HT1080 (cell line): ENCODE measurements at regions not wholly inside any gene's neighbourhood (a gene's known extent, or its start where the extent isn't known, plus 50 kb on each side); places are given as distances from the start of the nearest gene placed in this dataset.
A peak's percentile ranks its signal among the peaks of the same experiment; 100 is the strongest.
"Not testable (repeated sequence)": the region's sequence is repeated elsewhere in the genome, so short reads cannot be mapped to it uniquely, and the experiment has no call there.

Source experiments
- DNase-seq: peaks from one replicate; pipeline ENCODE4 v3.0.0-alpha.2; 2015; ENCODE audit warnings: low read depth

DNA sequence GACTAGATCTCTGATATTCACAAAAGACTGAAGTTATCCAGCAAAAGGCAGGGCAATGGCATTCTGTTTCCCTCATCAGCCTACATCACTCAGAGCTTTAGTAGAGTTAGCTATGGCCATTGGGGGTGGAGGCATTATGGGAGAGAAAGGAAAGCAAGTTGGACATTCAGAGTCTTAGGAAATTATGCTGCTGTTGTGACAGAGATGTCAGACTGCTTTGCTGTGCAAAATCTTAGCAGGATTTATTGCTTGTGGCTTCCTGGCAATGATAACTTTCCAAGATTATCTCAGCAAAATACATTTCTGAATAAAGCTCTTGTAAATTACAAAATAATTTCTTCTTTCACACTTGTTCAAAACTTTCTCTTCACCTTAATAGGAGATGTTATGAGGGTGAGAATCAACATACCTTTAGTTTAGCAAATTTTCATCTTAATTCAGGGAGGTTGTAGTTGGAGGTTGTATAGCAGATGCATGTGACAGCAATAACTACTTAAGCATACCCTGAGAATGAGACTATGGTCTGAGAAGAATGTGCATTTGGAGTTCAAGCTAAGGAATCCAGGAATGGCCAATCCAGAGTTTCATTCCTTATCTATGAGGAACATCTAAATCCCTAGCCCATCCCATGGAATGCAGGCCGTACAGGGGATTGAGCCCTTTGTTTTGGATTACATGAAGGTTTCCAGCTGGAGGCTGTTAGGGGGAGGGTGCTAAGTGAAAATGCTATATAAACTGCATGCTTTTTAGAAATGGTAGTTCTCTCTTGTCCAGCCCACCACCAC lies 179.8 kb downstream of the HAO1 start:
- DNase-seq: no peak

DNA sequence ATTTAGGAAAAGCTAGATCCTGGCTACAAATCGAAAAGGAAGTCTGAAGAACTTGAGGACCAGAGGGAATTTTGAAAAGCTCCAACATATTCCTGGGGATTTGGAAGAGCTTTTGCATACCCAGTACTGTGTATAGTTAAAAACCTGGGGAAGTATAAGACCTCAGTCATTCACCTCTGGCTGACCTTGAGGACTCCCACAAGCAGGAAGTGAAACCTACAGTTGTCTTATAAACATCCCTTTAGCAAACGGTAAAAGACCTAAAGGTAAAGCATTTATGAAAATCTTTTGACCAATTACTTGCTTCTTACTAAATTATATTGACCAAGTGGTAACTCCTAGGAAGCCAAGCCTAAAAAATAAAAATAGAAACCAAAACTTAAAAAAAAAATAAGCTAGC lies 175.0 kb downstream of the HAO1 start:
- DNase-seq: no peak

DNA sequence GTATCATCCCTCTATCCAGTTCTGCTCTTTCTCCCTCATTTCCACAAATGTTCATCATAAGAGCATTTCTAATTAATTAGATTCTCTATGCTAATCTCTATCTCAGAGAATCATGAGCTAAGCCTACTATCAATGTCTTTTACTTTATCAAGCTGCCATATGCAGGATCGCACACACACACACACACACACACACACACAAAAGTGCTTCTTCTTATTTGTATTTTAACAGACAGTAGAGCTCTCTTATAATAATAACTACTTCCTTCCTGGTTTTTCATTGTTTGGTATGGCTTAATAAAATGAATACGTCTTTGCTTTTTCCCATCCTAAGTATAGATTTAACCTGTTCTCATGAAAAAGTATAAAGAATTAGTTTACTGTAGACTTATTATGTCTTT lies 170.2 kb downstream of the HAO1 start:
- no peak for DNase-seq

DNA sequence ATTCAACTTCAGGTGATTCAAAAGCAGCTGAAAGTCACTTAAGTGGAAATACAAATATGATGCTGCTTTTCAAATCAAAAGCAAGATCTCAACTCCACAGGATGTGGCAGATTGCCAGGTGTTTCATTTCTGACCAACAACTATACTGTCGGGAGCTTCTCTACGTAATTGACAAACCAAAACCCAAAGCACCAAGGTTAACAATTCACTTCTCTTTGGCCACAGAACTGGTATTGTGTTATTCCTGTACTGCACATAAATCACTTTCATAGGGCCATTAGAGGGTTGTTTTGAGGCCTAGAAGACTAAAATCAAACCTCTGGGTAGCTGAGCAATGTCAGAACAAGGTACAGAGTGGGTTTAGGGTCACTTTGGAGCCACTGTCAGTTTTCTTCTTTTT lies 169.7 kb downstream of the HAO1 start:
- no peak for DNase-seq

DNA sequence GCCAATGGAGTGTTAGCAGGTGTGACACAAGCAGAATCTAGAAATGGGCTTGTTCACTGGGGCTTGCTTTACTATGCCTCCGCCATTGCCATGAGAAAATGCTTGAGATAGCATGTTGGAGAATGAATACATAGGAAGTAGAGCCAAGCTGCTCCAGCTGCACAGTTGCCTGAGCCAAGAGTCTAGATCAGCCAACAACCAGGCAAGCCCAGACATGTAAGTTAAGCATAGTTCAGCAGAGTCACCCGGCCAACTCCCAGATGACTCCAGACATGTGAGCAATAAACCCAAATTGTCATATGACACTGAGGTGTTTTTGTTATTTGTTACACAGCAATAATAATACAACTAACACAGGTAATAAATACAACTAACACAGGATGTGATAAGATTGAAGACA lies 167.9 kb downstream of the HAO1 start:
- peak; percentile 31 for DNase-seq

DNA sequence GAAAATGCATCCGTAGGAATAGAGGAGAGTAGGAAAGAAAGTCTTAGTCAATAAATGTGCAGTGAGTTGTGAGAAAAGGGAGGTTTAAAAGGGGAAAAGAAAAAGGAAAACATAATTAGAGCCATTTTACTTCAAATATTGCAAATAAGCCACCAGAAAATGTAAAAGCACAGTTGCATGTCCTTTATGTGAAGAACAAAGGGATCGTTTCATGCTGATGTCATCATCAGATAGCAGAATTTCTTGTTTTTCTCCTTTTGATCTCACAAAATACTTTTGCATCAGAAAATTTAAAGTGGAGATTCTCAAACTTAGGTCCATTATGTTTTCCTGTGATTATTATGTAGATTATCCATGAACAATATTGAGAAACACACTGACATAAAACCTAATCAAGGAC lies 166.7 kb downstream of the HAO1 start:
- DNase-seq: no peak

DNA sequence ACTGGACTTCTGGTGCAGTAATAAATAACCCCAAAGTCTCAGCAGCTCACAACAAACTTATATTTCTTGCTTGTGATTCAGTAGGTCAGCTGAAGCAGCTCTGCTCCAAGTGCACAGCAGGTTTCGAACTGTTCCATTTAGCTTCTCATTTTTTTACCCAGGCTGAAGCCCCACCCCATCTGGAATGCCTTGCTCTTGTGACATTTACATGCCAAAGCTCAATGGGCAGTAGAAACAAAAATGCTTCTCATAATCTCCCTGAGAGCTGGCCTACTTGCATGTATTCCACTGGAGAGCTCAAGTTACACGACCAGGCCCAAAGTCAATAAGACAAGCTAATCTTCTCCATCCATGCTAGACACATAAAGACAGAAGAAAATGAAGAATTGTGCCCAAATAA lies 165.2 kb downstream of the HAO1 start:
- DNase-seq: no peak

DNA sequence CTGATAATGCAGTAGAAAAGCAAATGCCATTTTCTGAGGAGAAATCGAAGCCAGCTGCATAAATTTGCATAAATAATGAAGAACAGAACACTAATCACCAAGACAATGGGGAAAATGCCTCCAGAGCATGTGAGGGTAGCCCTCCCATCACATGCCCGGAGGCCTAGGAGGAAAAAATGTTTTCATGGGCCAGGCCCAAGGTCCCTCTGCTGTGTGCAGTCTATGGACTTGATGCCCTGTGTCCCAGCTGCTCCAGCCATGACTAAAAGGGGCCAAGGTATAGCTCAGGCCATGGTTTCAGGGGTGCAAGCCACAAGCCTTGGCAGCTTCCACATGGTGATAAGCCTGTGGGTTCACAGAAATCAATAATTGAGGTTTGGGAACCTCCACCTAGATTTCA lies 164.1 kb downstream of the HAO1 start:
- DNase-seq: no peak

DNA sequence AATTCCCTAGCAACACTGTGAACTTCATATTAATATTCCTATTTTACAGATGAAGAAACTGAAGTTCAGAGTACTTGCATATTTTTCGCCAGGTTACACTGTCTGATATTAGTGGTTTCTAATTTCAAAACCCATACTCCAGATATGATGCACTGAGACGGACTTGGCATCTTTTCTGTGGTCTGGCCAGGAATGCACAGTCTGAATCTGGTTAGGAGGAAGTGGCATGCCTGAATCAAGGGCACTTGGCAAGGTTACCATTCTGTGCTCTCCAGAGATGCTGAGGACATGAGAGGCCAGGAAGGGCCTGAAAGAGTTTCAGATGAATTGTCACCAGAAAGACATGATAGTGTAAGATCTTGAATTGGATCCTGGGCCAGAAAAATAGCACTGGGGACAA lies 150.1 kb downstream of the HAO1 start:
- peak; percentile 82 for DNase-seq

DNA sequence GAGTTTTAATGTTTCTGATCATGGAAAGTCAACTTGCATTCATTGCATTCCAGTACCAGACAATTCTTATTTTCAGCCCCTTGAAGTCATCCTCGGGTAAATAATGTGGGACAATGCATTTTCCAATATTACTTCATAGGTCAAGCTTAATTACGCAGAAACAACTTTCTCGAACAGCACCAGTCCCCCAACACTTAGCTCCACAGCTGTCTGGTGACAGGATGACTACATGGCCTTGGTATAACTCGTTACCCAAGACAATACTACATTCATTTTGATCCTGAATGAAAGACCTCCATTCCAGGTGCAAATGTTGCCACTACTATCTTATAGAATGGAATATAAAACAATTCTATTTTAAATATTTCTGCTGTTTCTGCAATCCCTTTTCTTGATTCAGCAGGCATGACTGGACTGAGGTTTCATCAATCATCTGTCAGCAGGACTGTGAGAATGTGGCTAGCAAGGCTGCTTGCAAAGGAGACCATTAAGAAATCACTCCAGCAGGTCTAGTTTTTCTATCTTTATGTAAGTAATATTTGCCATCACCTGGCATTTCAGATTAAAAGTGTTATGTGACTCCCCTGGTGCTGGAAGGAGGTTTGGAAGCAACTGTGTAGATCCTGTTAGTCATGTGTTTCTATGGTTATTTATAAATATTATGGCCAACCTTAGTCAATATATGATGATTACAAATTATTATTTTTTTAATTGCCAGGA lies 147.9 kb downstream of the HAO1 start:
- DNase-seq: peak; percentile 11

DNA sequence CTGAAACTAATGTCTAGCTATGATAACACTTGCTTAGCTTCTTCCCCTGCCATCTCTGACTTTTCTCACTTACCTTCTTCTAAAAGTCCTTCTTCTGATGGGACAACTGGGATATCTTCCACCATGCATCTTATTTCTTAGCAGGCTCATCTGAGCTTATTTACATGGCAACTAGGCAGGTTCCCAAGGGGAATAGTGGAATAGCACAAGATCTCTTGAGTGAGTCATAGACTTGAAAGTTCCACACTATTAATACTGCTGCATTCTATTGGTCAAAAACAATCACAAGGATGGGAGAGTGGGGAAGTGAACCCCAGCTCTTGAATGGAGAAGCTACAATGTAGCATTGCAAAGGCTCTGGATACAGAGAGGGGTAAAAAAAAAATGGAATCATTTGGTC lies 142.1 kb downstream of the HAO1 start:
- peak; percentile 15 for DNase-seq

DNA sequence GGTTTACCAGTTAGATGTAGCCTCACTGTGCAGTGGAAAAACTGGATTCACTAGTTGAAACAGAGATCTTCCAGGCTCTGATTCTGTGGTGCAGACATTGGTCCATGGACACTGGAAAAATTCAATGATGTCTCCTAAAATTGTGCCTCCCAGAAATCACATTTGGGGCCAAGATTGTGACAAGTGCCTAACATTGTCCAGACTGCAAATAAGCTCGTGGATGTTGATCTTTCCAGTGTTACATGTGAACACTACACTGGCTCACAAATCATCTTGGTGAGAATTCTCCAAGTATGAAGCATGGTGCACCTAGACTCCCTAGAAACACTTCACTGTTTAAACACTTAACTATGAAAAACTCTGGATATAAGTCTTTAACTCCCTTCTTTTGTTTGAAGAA lies 140.4 kb downstream of the HAO1 start:
- DNase-seq: no peak

DNA sequence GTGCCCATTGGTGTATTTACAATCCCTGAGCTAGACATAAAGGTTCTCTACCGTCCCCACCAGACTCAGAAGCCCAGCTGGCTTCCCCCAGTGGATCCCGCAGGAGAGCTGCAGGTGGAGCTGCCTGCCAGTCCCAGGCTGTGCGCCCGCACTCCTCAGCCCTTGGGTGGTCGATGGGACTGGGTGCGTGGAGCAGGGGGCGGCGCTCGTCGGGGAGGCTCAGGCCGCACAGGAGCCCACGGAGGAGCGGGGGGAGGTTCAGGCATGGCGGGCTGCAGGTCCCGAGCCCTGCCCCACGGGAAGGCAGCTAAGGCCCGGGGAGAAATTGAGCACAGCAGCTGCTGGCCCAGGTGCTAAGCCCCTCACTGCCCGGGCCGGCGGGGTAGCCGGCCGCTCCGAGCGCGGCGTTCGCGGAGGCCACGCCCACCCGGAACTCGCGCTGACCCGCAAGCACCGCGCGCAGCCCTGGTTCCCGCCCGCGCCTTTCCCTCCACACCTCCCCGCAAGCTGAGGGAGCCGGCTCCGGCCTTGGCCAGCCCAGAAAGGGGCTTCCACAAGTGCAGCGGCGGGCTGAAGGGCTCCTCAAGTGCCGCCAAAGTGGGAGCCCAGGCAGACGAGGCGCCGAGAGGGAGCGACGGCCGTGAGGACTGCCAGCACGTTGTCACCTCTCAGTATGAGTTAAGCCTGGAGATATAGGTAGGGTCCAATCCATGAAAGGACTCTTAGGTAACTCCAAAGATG lies 136.7 kb downstream of the HAO1 start:
- not testable (repeated sequence) for DNase-seq

DNA sequence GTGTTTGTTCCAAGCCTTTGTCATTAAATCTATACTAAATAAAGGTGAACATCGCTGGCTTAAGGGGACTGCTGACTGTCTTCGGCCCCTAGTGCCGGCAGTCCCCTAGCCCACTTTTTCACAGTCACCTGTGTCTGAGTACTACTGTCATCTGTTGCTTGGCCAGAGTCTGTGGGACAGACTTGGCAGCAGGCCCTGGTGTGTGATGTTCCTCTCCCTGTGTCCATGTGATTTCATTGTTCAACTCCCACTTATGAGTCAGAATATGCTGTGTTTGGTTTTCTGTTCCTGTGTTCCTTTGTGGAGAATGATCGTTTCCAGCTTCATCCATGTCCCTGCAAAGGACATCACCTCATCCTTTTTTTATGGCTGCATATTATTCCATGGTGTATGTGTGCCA lies 133.4 kb downstream of the HAO1 start:
- DNase-seq: peak; percentile 79

DNA sequence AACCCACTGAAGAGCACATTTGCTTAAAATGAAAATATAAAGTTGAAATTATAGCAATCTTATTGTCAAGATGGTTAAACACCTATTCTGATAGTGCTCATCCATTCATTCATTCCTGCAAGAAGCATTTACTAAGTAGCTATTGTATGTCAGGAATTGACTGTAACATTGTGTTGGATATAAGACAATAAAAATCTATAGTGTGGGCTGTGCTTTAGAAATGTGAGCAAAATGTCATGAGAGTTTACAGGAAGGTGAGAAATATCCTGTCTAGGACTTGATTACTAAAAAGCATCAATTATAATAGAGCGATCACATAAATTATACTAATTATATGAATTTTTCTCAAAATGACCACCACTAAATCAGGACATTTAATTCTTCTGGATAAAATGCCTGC lies 123.0 kb downstream of the HAO1 start:
- no peak for DNase-seq

DNA sequence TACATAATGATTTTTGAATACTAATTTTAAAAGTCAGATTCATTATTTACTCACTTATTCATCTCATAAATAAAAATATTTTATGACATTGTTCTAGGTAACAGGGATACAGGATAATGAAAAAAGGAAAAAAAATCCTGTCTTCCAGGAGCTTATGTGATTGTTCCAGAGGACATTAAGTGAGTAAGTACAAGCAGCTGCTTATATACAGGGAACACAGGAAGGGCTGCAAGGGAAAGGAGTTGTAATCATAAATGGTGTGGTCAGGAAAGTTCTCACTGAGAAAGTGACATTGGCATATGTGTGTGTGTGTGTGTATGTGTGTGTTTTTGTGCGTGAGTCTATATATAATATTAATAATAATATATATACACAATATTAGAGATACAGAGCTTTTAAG lies 121.8 kb downstream of the HAO1 start:
- no peak for DNase-seq

DNA sequence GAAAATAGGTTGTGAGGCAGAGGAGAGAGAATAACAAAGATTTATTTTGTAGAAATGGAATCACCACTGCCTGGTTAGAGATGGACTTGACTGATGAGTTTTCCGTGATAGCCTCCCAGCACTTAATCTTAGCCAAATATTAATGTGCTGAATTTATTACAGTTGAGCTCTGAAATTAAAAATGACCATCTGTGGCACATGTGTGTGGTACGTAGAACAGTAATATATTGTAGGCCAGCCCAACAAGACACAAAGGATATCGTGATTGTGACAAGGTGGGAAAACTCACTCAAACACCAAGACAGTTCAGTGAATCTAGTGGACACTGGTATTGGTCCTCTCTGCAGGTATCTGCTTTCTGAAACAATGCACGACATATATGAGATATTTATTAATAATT lies 119.4 kb downstream of the HAO1 start:
- DNase-seq: no peak

DNA sequence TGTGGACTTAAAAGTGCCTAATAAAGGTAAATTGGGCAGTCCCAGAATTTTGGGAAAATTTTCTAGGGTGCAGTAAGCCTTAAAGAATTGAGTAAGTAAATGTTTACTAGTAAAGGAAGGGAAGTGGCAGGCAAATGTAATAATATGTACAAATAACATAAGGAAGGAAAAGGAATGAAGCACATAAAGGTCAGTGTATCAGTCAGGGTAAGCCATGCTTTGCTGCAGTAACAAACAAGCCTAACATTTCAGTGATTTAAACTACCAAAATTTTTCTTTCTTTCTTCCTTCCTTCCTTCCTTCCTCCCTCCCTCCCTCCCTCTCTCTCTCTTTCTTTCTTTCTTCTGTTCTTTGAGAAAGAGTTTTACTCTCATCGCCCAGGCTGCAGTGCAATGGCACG lies 117.5 kb downstream of the HAO1 start:
- no peak for DNase-seq

DNA sequence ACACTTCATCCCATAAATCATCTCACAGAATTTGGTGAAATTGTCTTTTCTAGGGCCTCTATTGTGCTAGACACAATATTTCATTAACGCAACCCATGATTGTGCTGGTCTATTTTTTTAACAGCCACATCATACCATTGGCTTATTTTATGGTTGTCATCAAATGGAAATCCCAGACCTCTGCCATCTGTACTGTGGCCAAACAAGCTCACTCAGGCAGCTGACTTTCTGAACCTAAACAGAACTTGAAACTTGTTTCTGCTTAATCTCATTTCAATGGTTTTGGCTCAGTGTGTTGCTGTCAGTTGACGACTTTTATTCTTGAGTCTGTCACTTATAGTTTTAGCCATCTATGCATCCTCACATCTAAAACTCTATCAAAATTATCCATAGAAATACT lies 111.8 kb downstream of the HAO1 start:
- DNase-seq: no peak

DNA sequence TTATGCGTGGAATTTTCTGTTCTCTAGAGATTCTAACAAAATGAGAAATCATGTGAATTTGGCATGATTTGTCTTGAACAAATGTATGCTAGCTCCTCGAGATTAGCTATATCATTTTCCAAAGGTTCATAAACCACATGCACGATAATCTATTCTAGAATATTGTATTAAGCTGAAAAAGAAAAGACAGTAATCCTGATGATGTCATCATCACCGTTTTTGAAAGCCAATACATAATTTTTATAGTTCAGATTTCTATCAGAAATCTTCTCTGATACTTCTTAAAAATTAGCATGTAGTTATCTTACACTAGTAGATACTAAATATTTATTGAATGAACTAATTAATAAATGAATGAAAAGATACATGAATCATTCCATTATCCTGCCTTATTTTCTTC lies 111.2 kb downstream of the HAO1 start:
- DNase-seq: no peak

DNA sequence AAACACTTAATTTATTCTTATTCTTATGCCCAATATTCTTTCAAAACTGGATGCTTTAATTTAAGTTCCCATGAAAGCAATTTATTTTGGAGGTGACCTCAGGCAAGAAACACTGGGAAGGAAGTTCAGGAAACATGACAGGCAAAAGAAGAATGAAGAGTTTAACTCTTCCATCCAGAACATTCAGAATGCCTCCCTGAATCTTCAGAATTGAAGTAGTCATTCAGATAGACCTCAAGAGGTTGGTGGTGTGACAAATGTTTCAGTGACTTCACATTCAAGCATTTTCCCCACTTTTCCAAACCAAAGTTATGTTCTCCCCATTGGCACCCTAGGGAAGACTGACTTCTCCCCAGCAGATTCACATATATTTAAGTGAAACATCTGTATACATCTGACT lies 110.5 kb downstream of the HAO1 start:
- no peak for DNase-seq
